ENCODE measurements at regions not wholly inside any gene's neighbourhood (a gene's known extent, or its start where the extent isn't known, plus 50 kb on each side); places are given as distances from the start of the nearest gene placed in this dataset.
"Not testable (repeated sequence)": the region's sequence is repeated elsewhere in the genome, so short reads cannot be mapped to it uniquely, and the experiment has no call there.

DNA sequence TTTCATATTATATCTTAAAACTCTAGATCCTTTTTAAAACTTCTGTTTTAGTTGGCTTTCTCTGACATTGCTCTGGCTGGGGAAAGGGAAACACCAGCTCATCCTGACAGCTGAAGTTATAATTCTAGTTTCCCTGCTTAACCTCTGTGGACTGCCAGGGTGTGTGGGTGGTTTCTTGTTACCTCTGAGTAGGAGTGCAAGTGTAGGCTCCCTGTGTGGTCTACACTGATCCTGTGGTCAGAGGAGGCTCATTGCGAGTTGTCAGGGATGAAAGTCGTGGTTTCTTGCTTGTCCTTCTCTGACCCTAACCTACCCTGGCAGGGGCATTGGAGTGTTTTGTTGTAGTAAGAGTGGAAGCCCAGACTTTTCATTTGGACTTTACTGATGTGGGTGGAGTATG is 221.0 kb downstream of the UTP18 start:
- no peak overlapping the region for H4K8ac ChIP-seq (ENCODE audit: low read depth, low read length)
- no peak overlapping the region for H3K18ac ChIP-seq (ENCODE audit: low read length)
- H2BK5ac ChIP-seq (ENCODE audit: low read length) = no peak overlapping the region
- no peaks in the 10 kb centered on the region for H3K36me3 ChIP-seq (ENCODE audit: control insufficient read depth, insufficient read depth, low read length)
- no peak overlapping the region for H3K4me2 ChIP-seq (ENCODE audit: low read length)
- no peaks in the 10 kb centered on the region for H3K4me1 ChIP-seq (ENCODE audit: control insufficient read depth, low read depth, low read length)
- WGBS (ENCODE audit: extremely low coverage, insufficient coverage, low lambda C conversion rate) = no CpG with 5 or more reads among the region's 2 CpGs
- no peak for DNase-seq
- no peak overlapping the region for H2BK120ac ChIP-seq (ENCODE audit: low read depth, low read length)
- H3K4ac ChIP-seq (ENCODE audit: low read depth, low read length) = no peak overlapping the region
- no peak overlapping the region for H3K4me3 ChIP-seq (ENCODE audit: low read length)
- no peaks in the 10 kb centered on the region for H3K27me3 ChIP-seq (ENCODE audit: insufficient read depth, low read length, poor library complexity)
- H2AK5ac ChIP-seq (ENCODE audit: low read length) = no peak overlapping the region
- H3K27ac ChIP-seq (ENCODE audit: low read depth, low read length) = no peak overlapping the region
- no peaks in the 10 kb centered on the region for H3K79me1 ChIP-seq (ENCODE audit: low read length)
- no peak overlapping the region for H3K56ac ChIP-seq (ENCODE audit: low read length)
- no peak overlapping the region for H3K23ac ChIP-seq (ENCODE audit: low read length)
- H3K79me2 ChIP-seq (ENCODE audit: control insufficient read depth, insufficient read depth, low read length) = no peaks in the 10 kb centered on the region
- H3K9ac ChIP-seq (ENCODE audit: low read length) = no peak overlapping the region
- no peak overlapping the region for H4K5ac ChIP-seq (ENCODE audit: low read length)
- no peak overlapping the region for H2BK15ac ChIP-seq (replicated peaks; ENCODE audit: low read depth)

DNA sequence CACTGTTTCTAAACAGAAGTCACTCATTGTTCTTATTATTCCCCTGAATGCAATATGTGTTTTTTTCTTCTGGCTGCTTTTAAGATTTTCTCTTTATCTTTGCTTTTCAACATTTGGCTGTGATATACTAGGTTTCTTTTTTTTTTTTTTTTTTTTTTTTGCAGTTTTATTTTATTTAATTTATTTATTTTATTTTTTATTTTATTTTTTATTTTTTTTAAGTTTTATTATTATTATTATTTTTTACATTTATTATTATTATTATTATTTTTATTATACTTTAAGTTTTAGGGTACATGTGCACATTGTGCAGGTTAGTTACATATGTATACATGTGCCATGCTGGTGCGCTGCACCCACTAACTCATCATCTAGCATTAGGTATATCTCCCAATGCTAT is 221.9 kb downstream of the UTP18 start:
- not testable (repeated sequence) for H3K4me1 ChIP-seq (ENCODE audit: control insufficient read depth, low read depth, low read length); H3K4me3 ChIP-seq (ENCODE audit: low read length); H3K23ac ChIP-seq (ENCODE audit: low read length); H3K18ac ChIP-seq (ENCODE audit: low read length); H2BK15ac ChIP-seq (replicated peaks; ENCODE audit: low read depth); H3K4me2 ChIP-seq (ENCODE audit: low read length); H3K79me1 ChIP-seq (ENCODE audit: low read length); H2BK120ac ChIP-seq (ENCODE audit: low read depth, low read length); H3K27ac ChIP-seq (ENCODE audit: low read depth, low read length); H3K36me3 ChIP-seq (ENCODE audit: control insufficient read depth, insufficient read depth, low read length); H3K79me2 ChIP-seq (ENCODE audit: control insufficient read depth, insufficient read depth, low read length); H2AK5ac ChIP-seq (ENCODE audit: low read length); H3K9ac ChIP-seq (ENCODE audit: low read length); H2BK5ac ChIP-seq (ENCODE audit: low read length); H4K8ac ChIP-seq (ENCODE audit: low read depth, low read length); H3K56ac ChIP-seq (ENCODE audit: low read length); H4K5ac ChIP-seq (ENCODE audit: low read length); H3K27me3 ChIP-seq (ENCODE audit: insufficient read depth, low read length, poor library complexity); H3K4ac ChIP-seq (ENCODE audit: low read depth, low read length); DNase-seq
- no CpG with 5 or more reads among the region's 1 CpG for WGBS (ENCODE audit: extremely low coverage, insufficient coverage, low lambda C conversion rate)

DNA sequence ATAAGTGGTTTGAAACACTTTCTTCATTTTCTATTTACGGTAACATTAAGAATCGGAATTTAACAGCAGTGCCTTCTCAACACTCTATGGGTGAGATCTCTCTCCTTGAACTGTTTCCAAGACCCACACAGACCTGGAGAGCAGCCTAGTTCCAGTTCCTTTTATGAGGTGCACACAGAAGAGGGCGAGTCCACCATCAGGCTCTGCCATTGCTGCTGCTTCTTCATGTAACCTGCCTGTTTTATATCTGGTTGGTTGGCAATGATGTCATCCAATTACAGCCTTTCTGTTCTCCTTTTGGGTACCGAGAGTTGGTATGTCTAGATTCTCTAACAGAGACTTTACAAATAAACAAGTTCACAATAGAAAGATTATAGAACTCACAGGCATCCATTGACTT is 225.7 kb downstream of the UTP18 start:
- Histone ChIP-seq H3K79me1 (ENCODE audit: low read length) (no peaks in the 10 kb centered on the region), H3K27me3 (ENCODE audit: insufficient read depth, low read length, poor library complexity) (no peaks in the 10 kb centered on the region), H4K8ac (ENCODE audit: low read depth, low read length) (no peak overlapping the region), H3K4ac (ENCODE audit: low read depth, low read length) (no peak overlapping the region), H2BK120ac (ENCODE audit: low read depth, low read length) (no peak overlapping the region), H3K36me3 (ENCODE audit: control insufficient read depth, insufficient read depth, low read length) (no peaks in the 10 kb centered on the region), H2BK15ac (replicated peaks; ENCODE audit: low read depth) (no peak overlapping the region), H3K4me3 (ENCODE audit: low read length) (no peak overlapping the region), H3K9ac (ENCODE audit: low read length) (no peak overlapping the region), H3K4me1 (ENCODE audit: control insufficient read depth, low read depth, low read length) (no peaks in the 10 kb centered on the region), H2BK5ac (ENCODE audit: low read length) (no peak overlapping the region), H3K27ac (ENCODE audit: low read depth, low read length) (no peak overlapping the region), H4K5ac (ENCODE audit: low read length) (no peak overlapping the region), H3K79me2 (ENCODE audit: control insufficient read depth, insufficient read depth, low read length) (no peaks in the 10 kb centered on the region), H3K56ac (ENCODE audit: low read length) (no peak overlapping the region), H3K18ac (ENCODE audit: low read length) (no peak overlapping the region), H2AK5ac (ENCODE audit: low read length) (no peak overlapping the region), H3K23ac (ENCODE audit: low read length) (no peak overlapping the region), H3K4me2 (ENCODE audit: low read length) (no peak overlapping the region)
- DNase-seq = no peak
- WGBS (ENCODE audit: extremely low coverage, insufficient coverage, low lambda C conversion rate) = no CpG with 5 or more reads among the region's 4 CpGs

DNA sequence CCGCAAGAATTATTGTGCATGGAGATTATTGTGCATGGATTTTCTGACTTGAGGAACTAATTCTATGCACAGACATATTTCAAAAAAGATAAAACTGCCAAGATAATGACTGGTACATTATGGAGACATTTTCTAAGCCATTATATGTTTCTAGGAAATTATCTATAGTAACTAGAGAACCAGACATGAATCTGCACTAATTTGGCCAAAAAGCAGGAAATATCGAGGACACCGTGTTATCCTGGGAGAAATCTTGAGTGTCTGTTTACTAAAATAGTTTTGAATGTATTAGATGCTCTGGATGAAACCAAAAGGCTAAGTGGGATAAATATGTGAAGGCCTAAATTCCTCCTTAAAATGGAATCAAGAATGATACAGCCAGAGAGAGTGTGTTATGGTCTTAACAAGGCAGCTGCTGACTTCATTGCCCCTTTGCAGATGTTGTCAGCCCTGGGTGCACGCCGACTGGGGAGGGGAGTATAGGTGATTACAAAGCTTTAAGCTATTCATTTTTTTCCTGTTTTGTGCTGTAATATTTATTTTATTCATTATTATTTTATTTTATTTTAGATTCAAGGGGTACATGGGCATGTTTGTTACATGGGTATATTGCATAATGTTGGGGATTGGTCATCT is 226.7 kb downstream of the UTP18 start:
- no peak overlapping the region for H3K56ac ChIP-seq (ENCODE audit: low read length)
- no peaks in the 10 kb centered on the region for H3K79me2 ChIP-seq (ENCODE audit: control insufficient read depth, insufficient read depth, low read length)
- H3K4me1 ChIP-seq (ENCODE audit: control insufficient read depth, low read depth, low read length) = no peaks in the 10 kb centered on the region
- H3K9ac ChIP-seq (ENCODE audit: low read length) = no peak overlapping the region
- no peak overlapping the region for H3K18ac ChIP-seq (ENCODE audit: low read length)
- no peak overlapping the region for H2BK120ac ChIP-seq (ENCODE audit: low read depth, low read length)
- DNase-seq = no peak
- no peak overlapping the region for H2AK5ac ChIP-seq (ENCODE audit: low read length)
- H3K36me3 ChIP-seq (ENCODE audit: control insufficient read depth, insufficient read depth, low read length) = no peaks in the 10 kb centered on the region
- no peak overlapping the region for H4K8ac ChIP-seq (ENCODE audit: low read depth, low read length)
- H2BK5ac ChIP-seq (ENCODE audit: low read length) = no peak overlapping the region
- H3K27ac ChIP-seq (ENCODE audit: low read depth, low read length) = no peak overlapping the region
- H3K4me3 ChIP-seq (ENCODE audit: low read length) = no peak overlapping the region
- WGBS (ENCODE audit: extremely low coverage, insufficient coverage, low lambda C conversion rate) = no CpG with 5 or more reads among the region's 5 CpGs
- no peak overlapping the region for H3K4ac ChIP-seq (ENCODE audit: low read depth, low read length)
- no peak overlapping the region for H3K4me2 ChIP-seq (ENCODE audit: low read length)
- no peak overlapping the region for H4K5ac ChIP-seq (ENCODE audit: low read length)
- no peak overlapping the region for H3K23ac ChIP-seq (ENCODE audit: low read length)
- H2BK15ac ChIP-seq (replicated peaks; ENCODE audit: low read depth) = no peak overlapping the region
- no peaks in the 10 kb centered on the region for H3K79me1 ChIP-seq (ENCODE audit: low read length)
- H3K27me3 ChIP-seq (ENCODE audit: insufficient read depth, low read length, poor library complexity) = no peaks in the 10 kb centered on the region

DNA sequence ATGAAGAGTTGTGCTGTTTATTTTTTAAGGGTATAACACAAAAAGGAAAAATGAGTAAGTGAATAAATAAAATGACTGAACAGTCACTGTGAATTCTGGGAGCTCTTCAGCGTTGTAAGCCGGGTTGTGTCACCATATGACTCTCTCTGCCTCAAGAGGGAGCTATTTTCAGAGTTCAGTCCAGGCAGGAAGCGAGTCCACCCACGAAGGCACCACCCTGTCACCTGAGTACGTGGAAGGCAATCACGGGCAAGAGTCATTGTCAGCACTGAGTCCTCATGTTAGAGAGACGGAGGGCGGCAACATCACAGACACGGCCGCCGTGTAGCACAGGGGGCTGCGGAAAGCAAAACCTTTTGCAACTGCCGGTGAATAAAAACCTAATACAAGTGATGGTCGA is 227.6 kb downstream of the UTP18 start:
- peak; percentile 78 for DNase-seq
- no peaks in the 10 kb centered on the region for H3K4me1 ChIP-seq (ENCODE audit: control insufficient read depth, low read depth, low read length)
- no peak overlapping the region for H2BK120ac ChIP-seq (ENCODE audit: low read depth, low read length)
- H2AK5ac ChIP-seq (ENCODE audit: low read length) = no peak overlapping the region
- no peaks in the 10 kb centered on the region for H3K36me3 ChIP-seq (ENCODE audit: control insufficient read depth, insufficient read depth, low read length)
- no peak overlapping the region for H3K4me3 ChIP-seq (ENCODE audit: low read length)
- H4K5ac ChIP-seq (ENCODE audit: low read length) = no peak overlapping the region
- H3K79me1 ChIP-seq (ENCODE audit: low read length) = no peaks in the 10 kb centered on the region
- no peak overlapping the region for H3K18ac ChIP-seq (ENCODE audit: low read length)
- WGBS (ENCODE audit: extremely low coverage, insufficient coverage, low lambda C conversion rate) = no CpG with 5 or more reads among the region's 14 CpGs
- no peak overlapping the region for H3K27ac ChIP-seq (ENCODE audit: low read depth, low read length)
- H3K4me2 ChIP-seq (ENCODE audit: low read length) = no peak overlapping the region
- H3K27me3 ChIP-seq (ENCODE audit: insufficient read depth, low read length, poor library complexity) = no peaks in the 10 kb centered on the region
- H3K9ac ChIP-seq (ENCODE audit: low read length) = no peak overlapping the region
- no peaks in the 10 kb centered on the region for H3K79me2 ChIP-seq (ENCODE audit: control insufficient read depth, insufficient read depth, low read length)
- H3K56ac ChIP-seq (ENCODE audit: low read length) = no peak overlapping the region
- H2BK5ac ChIP-seq (ENCODE audit: low read length) = no peak overlapping the region
- no peak overlapping the region for H4K8ac ChIP-seq (ENCODE audit: low read depth, low read length)
- H3K23ac ChIP-seq (ENCODE audit: low read length) = no peak overlapping the region
- H3K4ac ChIP-seq (ENCODE audit: low read depth, low read length) = no peak overlapping the region
- H2BK15ac ChIP-seq (replicated peaks; ENCODE audit: low read depth) = no peak overlapping the region

DNA sequence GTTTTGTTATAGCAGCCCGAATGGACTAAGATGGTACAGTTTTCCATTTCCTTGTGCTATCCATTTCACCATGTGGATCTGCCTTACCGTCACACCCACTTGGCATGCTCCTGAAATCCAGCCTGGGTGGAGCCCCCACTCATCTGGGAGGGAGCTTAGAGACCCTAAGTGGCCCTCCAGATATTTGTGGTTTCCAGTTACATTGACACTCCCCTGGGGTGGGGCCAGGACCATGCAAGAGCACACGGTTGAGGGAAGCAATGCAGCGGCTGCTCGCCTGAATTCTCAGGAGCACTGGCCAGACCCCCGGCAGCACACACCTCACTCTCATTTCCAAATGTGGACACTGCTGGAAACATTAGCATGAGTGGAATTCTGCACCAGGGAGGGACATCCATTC is 231.1 kb downstream of the UTP18 start:
- Histone ChIP-seq H3K4me2 (ENCODE audit: low read length) (no peak overlapping the region), H2BK15ac (replicated peaks; ENCODE audit: low read depth) (no peak overlapping the region), H3K23ac (ENCODE audit: low read length) (no peak overlapping the region), H3K27ac (ENCODE audit: low read depth, low read length) (no peak overlapping the region), H3K4ac (ENCODE audit: low read depth, low read length) (no peak overlapping the region), H3K56ac (ENCODE audit: low read length) (no peak overlapping the region), H3K79me1 (ENCODE audit: low read length) (no peaks in the 10 kb centered on the region), H2AK5ac (ENCODE audit: low read length) (no peak overlapping the region), H4K8ac (ENCODE audit: low read depth, low read length) (no peak overlapping the region), H2BK5ac (ENCODE audit: low read length) (no peak overlapping the region), H3K36me3 (ENCODE audit: control insufficient read depth, insufficient read depth, low read length) (no peaks in the 10 kb centered on the region), H2BK120ac (ENCODE audit: low read depth, low read length) (no peak overlapping the region), H4K5ac (ENCODE audit: low read length) (no peak overlapping the region), H3K18ac (ENCODE audit: low read length) (no peak overlapping the region), H3K79me2 (ENCODE audit: control insufficient read depth, insufficient read depth, low read length) (no peaks in the 10 kb centered on the region), H3K9ac (ENCODE audit: low read length) (no peak overlapping the region), H3K4me3 (ENCODE audit: low read length) (no peak overlapping the region), H3K27me3 (ENCODE audit: insufficient read depth, low read length, poor library complexity) (no peaks in the 10 kb centered on the region), H3K4me1 (ENCODE audit: control insufficient read depth, low read depth, low read length) (no peaks in the 10 kb centered on the region)
- WGBS (ENCODE audit: extremely low coverage, insufficient coverage, low lambda C conversion rate) = no CpG with 5 or more reads among the region's 6 CpGs
- DNase-seq = no peak
